HG02973 (cell line): ENCODE measurements at regions not wholly inside any gene's neighbourhood (a gene's known extent, or its start where the extent isn't known, plus 50 kb on each side); places are given as distances from the start of the nearest gene placed in this dataset.

Experiments
- ATAC-seq: cut with Tn5 transposase; IDR thresholded peaks from one replicate; pipeline ENCODE4 v1.9.1; 2021; ENCODE audit warnings: moderate library complexity; ENCODE audit not compliant: unreplicated experiment

DNA sequence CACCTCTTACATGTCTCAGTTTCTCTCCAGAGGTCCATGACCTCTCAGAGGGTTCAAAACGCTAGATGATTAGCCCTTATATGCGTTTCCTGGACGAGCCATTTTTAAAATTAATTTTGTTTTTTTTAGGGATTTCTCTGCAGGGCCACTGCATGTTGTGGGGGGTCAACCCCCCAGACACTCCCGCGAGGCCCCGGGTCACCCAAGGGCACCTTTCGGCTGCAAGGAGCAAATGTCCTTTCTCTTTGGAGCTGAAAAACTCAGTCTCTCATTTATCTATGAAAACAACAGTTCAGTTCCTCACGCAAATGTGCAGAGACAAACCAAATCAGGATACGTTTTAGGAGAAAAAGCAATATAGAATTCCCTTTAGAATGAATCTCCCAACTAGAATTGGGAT is 944.3 kb upstream of the SEMA6D start:
- ATAC-seq, result no peak

DNA sequence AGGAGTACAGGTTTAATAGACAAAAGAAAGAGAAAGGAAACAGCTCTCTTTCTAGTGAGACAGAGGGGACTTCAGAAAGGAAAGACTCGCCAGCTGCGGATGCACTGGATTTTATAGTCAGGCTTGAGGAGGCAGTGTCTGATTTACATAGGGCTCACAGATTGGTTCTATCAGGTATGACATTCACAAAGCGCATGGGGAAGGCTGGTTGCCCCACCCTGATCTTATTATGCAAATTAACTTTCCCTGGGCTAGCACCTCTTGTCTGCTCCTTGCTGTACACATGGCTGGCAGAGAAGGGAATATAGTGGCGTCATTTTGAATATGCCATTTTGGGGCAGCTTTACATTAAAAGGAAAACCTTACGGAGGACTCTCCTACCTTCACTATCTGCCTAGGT is 938.4 kb upstream of the SEMA6D start:
- no peak for ATAC-seq

DNA sequence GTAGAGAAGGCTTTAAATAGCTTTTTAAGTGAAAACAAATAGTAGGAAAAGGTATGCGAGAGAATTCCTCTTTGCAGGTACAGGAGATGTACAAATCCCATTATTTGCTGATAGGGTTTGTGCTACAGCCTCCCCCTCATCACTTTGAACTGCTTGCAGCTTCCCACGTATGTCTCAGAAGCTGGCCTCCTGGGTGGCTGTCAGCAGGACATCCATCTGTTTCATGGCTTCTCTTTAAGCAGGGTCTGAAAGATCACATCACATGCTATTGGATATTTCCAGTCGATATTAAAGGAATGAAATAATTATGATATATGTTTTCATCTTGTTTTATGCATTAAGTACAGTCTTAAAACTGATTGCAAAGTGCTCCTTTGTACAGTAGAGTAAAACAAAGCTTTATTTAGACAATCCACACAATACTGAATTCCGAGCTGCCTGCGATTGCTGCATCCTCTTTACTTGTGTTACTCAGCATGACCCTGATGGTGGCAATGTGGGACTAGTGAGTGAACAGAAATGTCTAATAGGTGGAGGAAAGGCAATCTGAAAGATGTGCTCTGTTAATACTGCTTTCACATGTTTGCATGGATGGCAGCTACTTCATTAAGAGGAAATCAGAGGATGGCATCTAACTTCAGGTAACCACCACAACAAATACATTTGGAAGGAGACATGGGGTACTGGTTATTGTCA is 930.6 kb upstream of the SEMA6D start:
- no peak for ATAC-seq

DNA sequence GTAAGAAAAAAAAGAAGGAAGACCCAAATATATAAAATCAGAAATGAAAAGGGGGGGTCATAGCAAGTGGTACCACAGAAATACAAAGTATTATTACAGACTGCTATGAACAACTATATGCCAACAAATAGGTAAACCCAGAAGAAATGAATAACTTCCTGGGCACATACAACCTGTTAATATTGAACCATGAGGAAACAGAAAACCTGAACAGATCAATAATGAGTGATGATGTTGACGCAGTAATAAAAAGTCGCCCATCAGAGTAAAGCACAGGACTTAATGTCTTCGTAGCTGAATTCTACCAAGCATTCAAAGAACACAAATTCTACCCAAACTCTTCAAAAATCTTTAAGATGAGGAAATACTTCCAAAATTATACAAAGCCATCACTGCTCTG is 921.6 kb upstream of the SEMA6D start:
- ATAC-seq, result no peak

DNA sequence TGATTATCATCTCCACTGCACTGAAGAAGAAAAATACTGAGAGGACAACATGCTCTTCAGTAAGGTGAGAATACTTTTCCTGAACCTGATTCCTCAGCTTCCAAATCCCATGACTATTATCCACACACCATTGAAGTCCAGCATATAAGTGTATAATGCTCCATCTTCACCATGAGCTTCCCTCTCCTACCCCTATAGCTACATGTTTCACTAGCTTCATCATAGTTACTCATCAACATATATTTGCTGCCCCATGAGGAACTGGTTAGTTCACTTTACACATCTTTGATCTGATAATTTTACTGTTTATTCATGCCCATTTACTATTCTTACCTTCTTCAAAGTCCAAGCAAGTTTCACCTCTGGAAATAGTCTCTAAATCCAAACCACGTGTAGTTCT is 908.5 kb upstream of the SEMA6D start:
- no peak for ATAC-seq

DNA sequence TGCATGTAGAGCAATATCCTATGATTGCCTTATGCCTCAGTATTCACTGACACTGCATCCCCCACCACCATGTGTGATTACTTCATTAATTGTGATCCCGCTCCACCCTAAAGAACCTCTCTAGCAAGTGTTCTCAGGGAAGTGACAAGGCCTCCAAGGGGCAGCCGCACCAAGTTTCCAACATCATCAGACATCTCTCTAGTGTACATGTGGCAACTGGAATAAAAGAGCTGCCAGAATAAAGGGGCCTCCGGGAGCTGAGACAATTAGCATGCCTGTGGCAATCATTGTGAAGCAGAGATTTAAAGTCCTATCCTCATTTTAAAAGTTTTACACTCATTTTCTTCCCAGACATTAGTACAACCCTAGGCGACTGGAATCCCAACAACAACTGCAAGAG is 902.1 kb upstream of the SEMA6D start:
- ATAC-seq, result no peak

DNA sequence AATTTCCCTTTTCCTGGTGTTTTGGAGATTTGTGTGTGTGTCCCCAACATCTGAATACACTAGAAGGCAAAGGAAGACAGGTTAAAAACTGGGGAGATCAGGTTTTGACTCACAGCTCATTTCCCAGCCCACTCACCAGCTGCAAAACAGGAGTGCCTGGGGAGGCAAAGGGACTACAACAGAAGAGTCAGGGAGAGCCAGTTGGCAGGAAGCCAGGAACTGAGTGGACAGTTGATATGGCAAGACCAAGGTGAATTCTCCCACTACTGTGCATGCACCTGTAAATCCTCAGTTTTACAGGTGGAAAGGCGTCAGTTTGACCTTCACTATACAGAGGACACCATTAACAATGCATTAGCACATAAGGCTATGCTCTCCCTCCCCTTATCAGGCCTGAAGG is 901.5 kb upstream of the SEMA6D start:
- no peak for ATAC-seq

DNA sequence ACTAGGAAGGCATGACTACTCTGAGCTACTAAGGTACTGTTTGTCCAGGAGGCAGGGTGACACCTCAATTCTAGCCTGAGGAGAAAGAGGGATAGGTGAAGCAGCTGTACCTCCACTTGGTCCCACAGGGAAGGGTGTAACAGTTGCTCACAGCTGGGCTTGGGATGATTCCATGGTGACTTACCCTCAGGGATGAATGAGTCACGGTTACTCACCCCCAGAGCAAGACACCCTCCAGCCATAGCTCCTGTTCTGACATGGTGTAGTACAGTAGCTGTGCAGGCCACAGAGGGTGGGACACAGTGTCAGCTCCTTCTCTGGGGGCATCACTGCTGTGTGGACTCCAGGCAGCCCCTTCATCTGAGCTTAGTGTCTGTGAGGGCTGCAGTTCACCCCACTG is 868.6 kb upstream of the SEMA6D start:
- ATAC-seq, result no peak

DNA sequence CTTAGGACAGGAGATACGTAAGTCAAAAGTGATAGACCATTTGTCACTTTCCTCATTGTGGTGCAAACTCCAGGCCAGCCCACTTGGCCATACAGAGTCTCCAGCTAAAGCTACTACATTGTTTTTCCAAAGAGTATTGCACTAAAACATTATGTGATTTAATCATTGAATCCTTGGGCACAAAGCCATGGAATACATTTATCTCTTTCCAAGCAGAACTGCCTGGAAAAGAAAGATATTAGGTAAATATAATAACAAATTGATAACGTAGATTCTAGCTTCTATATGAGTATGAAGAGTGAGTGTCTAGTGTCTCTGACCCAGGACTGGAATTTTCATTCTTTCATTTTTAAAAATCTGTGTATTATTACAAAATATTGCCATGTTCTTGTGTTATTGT is 863.7 kb upstream of the SEMA6D start:
- ATAC-seq, result no peak

DNA sequence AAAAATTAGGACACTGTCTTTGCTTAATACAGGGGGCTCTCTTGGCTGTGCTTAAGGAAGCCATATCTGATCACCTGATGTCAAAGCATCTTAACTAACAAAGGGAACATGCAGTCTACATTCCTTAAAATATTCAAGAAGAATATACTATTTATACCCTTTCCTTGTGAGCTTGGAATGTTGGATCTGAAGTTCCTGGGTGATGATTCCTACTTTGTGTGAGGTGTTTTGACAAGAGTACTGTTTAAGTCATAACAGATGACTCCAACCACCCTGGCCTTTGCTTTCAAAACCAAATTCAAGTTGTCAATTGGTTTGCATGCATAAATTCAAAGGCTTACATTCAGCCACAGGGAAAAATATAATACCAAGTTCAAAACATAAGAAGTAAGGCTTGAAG is 862.7 kb upstream of the SEMA6D start:
- no peak for ATAC-seq

DNA sequence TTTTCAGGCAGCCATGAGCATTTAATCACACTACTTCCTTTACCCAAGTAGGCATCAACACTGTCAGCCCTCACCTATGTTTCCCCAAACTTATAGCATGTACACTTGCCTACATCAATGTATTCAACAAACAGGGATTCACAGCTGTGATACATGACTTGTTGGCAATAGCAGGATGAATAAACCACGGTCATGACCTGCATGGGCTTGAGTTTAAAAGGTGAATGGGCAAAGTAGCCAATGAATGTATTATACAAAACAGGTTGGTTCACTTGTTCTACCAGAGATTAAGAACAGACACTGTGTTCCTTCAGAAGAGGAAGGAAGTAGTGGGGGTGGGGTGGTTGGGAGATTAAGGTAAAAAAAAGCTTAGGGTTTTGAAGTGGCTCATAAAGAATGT is 861.9 kb upstream of the SEMA6D start:
- ATAC-seq, result no peak

DNA sequence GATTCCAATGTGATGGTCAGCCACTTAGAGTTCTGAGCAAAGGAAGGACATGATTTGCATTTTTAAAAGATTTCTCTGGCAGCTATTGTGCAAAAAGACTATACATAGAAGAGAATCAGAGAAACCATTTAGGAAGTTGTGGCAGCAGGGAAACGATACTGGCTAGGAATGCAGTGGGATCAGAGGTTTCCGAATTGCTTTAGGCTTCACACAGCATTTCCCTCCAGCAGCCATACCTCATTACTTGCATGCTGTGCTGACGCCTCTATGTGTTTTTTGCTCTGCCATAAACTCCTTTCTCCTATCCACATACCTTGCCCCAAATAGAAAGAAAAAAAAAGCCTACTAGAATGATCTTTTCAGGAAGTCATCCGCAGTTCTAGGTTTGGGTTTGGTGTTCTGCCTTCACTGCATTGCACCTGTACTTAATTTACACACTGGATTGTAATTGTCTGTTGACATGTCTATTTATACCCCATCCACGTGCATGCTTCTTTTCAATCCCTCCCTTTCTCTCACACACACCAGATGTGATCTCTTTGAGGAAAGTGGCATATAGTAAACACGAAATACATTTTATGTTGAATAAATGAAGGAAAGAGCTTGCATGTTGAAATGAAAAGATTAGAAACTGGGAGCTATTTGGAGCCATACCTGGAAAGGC is 860.3 kb upstream of the SEMA6D start:
- no peak for ATAC-seq

DNA sequence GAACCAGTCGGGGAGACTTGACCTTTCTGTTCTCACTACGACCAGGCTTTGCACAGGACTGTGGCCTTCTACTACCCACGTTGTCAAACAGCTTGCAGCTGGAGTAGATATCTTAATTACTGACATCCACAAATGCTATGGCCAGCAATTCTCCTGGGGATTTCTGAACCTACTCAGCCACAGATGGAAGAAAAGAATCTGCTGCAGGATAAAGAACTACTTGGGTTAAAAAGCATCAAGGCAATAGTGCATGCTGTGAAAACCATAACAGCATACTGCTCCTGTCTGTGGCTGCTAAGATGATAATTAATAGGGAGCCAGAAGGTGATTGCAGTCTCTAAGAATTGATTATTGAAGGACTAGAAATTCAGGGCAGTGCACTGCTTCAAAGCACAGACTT is 859.2 kb upstream of the SEMA6D start:
- no peak for ATAC-seq

DNA sequence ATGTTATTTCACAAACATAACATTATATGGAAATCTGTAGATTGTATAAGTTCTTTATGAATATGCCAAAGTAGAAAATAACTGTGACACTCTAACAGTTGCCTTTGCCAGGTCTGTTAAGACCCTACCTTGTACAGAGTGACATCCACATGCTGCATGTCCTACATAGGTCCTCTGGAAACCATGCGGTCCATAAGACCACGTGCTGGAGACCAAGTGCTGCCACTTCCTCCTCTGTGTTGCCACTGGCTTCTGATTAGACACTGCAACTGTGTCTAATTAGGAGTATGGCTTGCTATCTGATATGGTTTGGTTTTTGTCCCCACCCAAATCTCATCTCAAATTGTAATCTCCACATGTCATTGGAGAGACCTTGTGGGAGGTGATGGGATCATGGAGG is 855.5 kb upstream of the SEMA6D start:
- no peak for ATAC-seq

DNA sequence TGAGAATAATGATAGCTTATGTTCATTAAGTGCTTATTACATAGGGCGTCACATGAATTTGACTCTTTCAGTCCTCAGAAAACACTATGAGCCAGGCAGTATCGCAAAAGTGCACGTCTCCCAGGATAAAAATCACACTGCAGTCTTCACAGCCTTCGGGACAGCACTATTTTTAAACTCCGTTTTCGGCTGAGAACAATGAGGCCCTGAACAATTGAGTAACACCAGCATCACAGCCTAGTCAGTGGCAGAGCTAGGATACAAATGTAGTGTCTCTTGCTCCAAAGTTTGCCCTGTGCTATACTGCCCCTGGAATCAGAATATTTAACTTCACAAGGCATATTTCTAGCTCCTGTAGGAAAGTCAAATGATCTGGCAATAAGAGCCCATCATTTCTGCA is 852.1 kb upstream of the SEMA6D start:
- ATAC-seq, result no peak

DNA sequence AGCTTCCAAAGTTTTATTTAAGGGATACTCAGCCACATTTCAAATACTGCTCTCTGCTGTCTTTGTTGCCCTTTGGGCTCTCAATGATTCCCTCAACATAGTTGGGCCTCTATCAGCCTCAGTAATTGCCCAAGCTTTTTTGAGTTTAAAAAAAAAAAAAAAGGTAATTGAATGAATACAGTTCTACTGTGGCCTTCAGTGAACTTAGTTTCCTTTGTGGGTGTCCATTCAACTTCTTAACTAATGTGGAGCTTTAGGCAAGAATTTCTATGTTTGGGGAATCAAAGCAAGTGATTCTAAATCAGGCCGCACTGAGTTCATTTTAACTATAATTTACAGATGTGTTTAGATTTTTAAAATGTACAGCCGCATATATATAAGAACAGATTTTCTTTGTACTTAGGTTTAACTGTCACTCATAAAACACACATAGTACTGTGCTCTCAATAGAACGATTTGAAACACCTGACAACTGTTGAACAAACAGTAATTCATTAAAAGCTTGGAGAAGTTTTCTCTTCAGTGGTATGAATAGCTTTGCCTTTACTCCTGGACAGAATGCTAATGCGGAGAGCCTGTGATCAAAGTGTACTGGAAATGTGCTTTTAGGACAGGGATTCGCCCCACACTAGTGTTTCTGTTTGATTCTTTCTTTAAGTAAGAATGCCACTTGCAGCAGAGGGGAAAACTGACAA is 844.9 kb upstream of the SEMA6D start:
- ATAC-seq, result no peak

DNA sequence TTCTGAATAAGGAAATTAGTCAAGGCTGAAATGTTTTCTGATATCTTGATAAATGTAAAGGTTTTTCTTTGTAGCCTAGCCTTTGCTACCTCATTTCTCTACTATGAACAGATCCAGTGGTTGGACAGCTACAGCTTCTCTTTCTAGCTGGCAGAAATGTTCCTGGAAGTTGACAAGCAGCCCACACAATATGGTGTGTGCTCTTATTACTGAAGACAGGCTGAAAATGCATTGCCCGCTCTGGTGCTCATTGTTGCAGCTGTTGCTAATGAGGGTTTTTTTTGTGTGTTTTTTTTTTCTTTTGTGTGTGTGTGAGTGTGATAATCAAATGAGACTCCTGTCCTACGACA is 844.3 kb upstream of the SEMA6D start:
- no peak for ATAC-seq

DNA sequence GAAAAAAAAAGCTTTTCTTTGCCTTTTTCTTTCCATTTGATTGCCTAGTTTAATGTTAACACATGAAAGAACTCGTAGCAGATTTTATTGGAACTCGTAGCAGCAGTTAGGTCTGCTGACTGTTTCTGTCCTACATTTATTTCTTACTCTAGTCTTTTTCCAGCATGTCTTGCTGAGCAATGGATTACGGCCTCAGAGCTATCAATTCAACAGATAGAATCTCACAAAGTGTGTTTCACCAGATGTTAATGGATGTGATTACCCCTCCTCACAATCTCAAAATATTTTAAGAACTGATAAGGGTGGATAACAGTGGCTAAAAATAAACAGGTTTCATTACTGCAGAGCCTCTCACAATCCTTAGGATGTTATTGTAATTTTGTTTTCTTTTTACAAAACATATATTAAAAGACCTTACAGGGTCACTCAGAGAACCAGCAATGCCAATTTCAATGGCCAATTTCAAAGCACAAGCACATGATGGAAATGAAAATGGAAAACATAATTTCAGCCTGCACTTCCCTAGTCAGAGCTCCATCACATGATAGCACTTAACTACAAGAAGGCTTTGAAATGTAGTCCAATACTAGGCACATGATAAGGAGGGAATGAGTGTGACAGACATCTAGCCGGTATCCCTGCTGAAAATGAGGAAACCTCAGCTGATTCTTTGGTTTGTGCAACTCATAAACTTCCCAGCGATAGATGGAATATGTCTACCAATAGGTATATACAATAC is 838.1 kb upstream of the SEMA6D start:
- ATAC-seq, result no peak

DNA sequence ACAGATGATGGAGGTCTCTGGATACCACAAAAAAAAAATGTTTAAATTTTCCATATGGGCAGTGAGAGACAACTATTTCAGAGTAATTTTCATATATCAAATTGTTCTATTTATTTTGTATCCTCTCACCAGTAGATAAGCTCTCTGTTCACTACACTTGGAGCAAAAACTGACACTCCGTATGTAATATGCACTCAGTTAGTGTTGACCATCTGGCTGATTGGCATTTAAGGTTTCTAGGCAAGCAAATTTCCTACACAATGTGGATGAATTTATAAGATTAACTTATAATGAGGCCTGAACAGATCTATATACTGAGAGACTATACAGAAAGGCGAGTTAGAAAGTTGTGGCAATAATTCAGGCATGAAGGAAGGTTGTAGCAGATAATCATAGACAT is 836.5 kb upstream of the SEMA6D start:
- ATAC-seq, result no peak

DNA sequence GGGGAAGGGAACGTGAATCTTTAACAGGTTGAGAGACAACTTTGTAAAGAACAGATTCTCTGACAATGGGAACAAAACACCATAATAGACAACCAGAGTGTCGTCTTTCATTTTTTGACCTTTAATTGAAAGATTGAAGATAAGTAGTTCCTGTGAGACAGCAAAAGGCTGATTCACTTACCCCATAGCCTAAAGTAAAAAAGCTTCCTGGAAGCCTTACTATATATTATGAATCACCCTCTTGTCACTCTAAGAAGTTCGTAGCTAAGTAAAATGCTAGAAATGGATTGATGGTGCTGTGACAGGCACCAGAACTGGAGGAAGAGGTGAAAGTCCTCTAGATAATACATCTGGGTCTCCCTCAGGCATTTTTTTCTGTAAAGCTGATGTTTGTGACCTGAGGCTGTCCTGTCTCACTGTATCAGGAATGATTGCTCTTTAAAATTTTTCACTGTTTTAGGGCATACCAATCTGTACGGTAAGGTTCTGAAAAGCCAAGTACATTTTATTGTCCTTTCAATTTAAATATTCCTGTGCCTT is 824.6 kb upstream of the SEMA6D start:
- ATAC-seq, result no peak

DNA sequence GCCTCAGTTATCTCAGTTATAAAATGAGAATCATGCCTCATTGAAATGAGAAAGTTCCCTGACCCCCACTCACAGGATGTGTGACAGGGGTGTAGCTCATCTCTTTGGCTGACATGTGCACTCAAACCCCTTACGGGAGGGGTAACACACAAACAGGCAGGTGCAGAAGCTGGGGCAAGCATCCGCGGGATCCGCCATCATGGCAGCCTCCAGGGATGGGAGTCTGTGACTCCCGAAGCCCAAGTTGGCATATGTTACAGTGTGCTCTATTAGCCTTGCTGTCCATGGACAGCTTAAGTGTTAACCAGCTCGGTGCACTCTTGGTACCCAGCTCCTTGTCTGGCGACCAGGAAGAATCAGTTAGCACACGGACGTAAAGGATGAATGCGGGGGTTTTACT is 822.7 kb upstream of the SEMA6D start:
- no peak for ATAC-seq

DNA sequence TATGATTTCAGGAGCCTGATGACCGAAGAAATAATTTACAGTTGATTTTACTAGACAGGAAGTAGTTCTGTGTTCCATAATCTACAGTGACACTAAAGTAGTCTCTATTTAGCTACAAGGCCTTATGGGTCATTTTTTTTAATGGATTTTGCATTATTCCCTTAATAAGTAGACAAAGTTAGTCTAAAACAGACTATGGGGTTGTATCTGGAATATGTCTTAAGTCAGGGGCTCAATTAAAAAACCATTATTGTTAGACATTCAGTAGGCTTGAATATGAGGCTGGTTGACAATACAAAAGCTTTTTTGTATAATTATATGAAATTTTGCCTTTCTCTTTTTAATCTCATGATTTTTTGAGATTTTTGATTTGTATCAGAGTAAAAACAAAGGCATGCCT is 820.0 kb upstream of the SEMA6D start:
- no peak for ATAC-seq
